ENCODE measurements at regions not wholly inside any gene's neighbourhood (a gene's known extent, or its start where the extent isn't known, plus 50 kb on each side); places are given as distances from the start of the nearest gene placed in this dataset.

DNA sequence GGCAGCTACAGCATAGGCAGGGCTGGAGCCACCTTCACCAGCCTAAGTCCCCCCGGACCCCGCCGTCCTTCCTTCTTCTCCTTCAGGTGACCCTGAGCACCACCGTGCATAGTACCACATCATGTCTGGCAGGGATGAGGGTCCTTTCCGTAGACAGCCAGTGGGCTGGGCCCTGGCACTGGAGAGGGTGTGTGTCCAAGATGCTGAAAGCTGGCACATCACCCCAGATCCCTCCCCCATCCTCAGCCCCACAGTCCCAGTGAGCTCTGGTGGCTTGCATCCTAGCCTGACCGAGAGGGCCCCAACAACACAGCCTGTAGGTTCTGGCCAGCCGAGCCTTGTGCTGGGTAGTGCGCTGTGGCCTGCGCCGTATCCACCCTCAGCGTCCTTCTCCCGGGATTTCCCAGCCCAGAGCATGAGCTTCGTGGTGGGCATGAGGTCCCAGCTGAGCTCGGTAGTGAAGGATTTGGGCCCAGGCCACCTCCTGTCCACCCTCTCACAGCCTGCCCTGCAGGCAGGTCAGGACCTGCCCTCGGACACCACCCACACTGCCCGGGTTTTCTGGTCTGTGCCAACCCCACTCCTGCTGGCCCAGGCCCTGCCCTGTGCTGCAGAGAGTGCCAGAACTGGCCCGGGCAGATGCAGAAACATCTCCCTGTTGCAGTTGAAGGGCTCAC lies 1124.3 kb downstream of the BRD1 start:
- Histone ChIP-seq H3K79me2 (ENCODE audit: low read length) (no peaks in the 10 kb centered on the region), H3K4me1 (ENCODE audit: low read length) (peaks cover 8% of the 10 kb centered on the region; the same call in 1 of the 2 replicates), H4K20me1 (ENCODE audit: insufficient read depth, low read depth, low read length) (no peaks in the 10 kb centered on the region), H3K9me2 (replicated peaks; ENCODE audit: insufficient read depth, low read length) (no peaks in the 10 kb centered on the region), H3K27me3 (ENCODE audit: low read length) (no peaks in the 10 kb centered on the region), H3K27ac (ENCODE audit: low read length) (no peak overlapping the region), H3K9ac (ENCODE audit: low read length) (no peak overlapping the region), H3K4me3 (ENCODE audit: low read length) (no peak overlapping the region), H2AFZ (ENCODE audit: low read length) (no peak overlapping the region), H3K9me3 (ENCODE audit: low read length) (no peaks in the 10 kb centered on the region), H3K36me3 (ENCODE audit: insufficient read depth, low read length) (no peaks in the 10 kb centered on the region), H3K4me2 (ENCODE audit: low read depth, low read length, poor library complexity, severe bottlenecking) (no peak overlapping the region)
- DNase-seq, result no peak

DNA sequence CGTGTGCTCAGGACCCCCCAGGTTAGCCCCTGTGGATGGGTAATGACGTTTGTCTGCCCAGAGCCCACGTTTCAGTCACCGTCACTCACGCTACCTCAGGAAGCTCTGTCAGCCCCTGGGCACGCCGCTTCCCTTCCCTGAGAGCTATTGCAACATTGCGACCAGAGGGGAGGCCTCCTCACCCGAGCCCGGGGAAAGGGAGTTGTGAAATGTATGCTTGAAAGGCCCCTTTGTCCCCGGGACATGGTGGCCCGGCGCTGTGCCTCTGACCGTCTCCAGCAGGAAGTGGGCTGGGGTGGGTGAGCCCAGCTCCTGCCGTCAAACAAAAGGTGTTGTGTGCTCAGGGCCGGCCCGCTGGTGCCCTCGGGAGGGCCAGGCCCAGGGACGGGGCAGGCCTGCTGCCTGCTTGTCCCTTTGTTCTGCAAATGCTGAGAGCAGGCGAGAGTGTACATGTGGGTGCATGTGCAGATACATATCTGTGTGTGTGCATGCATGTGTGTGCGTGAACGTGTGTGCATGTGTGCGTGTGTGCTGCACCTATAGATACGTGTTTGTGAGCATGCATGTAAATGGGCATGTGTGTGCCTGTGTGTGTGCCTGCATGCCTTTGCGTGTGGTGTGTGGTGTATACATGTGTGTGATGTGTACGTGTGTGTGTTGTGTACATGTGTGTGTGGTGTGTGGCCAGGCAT lies 1125.0 kb downstream of the BRD1 start:
- H3K9me3 ChIP-seq (ENCODE audit: low read length), result no peaks in the 10 kb centered on the region
- H3K9me2 ChIP-seq (replicated peaks; ENCODE audit: insufficient read depth, low read length), result no peaks in the 10 kb centered on the region
- H3K4me3 ChIP-seq (ENCODE audit: low read length), result no peak overlapping the region
- H3K79me2 ChIP-seq (ENCODE audit: low read length), result no peaks in the 10 kb centered on the region
- no peak overlapping the region for H2AFZ ChIP-seq (ENCODE audit: low read length)
- peaks cover 8% of the 10 kb centered on the region; the same call in 1 of the 2 replicates for H3K4me1 ChIP-seq (ENCODE audit: low read length)
- no peak for DNase-seq
- H3K9ac ChIP-seq (ENCODE audit: low read length), result no peak overlapping the region
- H3K4me2 ChIP-seq (ENCODE audit: low read depth, low read length, poor library complexity, severe bottlenecking), result no peak overlapping the region
- no peaks in the 10 kb centered on the region for H3K27me3 ChIP-seq (ENCODE audit: low read length)
- no peak overlapping the region for H3K27ac ChIP-seq (ENCODE audit: low read length)
- H4K20me1 ChIP-seq (ENCODE audit: insufficient read depth, low read depth, low read length), result no peaks in the 10 kb centered on the region
- no peaks in the 10 kb centered on the region for H3K36me3 ChIP-seq (ENCODE audit: insufficient read depth, low read length)

DNA sequence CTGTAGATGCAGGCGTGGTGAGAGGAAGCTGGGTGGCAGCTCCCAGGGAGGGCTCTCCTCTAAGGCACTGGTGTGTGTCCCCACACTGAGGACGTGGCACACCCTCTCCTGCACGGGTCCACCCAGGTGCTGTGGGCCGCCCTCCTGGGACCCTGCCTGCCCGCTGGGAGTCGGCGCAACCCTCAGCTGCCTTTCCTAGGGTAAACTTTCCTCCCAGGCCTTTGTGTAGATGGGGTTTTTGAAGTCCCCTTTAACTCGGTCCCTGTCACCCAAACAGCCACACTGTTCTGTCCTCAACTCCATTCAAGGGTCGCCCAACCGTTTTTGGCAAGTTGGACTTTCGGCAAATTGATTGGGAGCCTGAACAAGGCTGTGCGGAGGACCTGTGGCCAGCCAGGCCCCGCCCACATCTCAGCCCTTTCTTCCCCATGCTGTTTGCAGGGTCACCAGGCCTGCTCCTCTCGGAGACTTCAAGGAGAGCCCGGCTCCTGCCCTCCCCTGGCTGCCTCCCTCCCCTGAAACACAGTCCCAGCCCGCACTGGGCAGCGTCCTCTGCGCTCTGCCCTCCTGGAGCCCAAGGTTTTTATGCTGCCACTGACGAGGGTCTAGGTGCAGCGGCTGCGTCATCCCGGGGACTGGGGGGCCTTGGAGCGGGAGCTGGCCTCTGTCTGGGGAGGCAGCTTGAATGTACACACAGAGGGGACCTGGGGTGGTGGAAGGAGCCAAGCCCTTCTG lies 1126.2 kb downstream of the BRD1 start:
- Histone ChIP-seq H3K9ac (ENCODE audit: low read length) (no peak overlapping the region), H3K27me3 (ENCODE audit: low read length) (no peaks in the 10 kb centered on the region)

DNA sequence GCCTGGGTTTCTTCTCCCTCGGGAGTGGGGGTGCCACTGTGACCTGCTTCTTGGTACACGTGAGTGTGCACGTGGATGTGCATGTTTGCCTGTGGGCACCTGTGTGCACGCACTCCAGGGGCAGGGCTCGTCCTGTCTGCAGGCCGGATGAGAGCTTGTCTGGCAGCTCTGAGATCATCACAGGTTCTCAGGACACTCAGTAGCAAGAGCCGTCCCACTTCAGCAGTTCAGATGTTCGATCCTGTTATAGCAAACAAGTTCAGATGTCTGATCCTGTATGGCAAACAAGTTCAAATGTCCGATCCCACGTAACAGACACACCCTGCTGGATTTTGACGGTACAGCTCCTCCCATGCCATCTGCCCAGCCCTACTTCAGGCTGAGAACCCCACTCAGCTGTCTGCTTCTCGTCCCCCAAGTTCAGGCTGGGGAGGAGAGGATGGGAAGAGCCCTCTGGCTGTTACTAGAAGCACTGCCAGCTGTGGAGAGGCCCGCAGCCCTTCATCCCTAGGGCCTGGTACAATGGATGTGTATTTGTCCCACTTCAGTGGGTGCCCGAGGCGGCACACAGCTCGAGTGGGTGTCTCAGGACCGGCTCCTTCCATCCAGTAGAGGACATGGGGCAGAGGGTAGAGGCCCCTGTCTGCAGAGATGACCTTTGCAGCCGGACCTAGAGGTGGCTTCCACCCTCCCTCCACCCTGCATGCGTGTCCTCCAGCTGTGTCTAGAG lies 1126.9 kb downstream of the BRD1 start:
- peaks cover 8% of the 10 kb centered on the region; the same call in 1 of the 2 replicates for H3K4me1 ChIP-seq (ENCODE audit: low read length)
- no peak for DNase-seq
- H3K4me2 ChIP-seq (ENCODE audit: low read depth, low read length, poor library complexity, severe bottlenecking), result no peak overlapping the region
- H3K27me3 ChIP-seq (ENCODE audit: low read length), result no peaks in the 10 kb centered on the region
- no peaks in the 10 kb centered on the region for H3K36me3 ChIP-seq (ENCODE audit: insufficient read depth, low read length)
- H3K4me3 ChIP-seq (ENCODE audit: low read length), result no peak overlapping the region
- no peaks in the 10 kb centered on the region for H4K20me1 ChIP-seq (ENCODE audit: insufficient read depth, low read depth, low read length)
- H3K27ac ChIP-seq (ENCODE audit: low read length), result no peak overlapping the region
- no peak overlapping the region for H3K9ac ChIP-seq (ENCODE audit: low read length)
- no peak overlapping the region for H2AFZ ChIP-seq (ENCODE audit: low read length)
- H3K9me2 ChIP-seq (replicated peaks; ENCODE audit: insufficient read depth, low read length), result no peaks in the 10 kb centered on the region
- no peaks in the 10 kb centered on the region for H3K79me2 ChIP-seq (ENCODE audit: low read length)
- H3K9me3 ChIP-seq (ENCODE audit: low read length), result no peaks in the 10 kb centered on the region

More for the DNA sequence above, 1126.2 kb downstream of the BRD1 start:
- no peak overlapping the region for H3K4me2 ChIP-seq (ENCODE audit: low read depth, low read length, poor library complexity, severe bottlenecking)
- no peak overlapping the region for H2AFZ ChIP-seq (ENCODE audit: low read length)
- H3K27ac ChIP-seq (ENCODE audit: low read length), result no peak overlapping the region
- DNase-seq, result no peak
- no peaks in the 10 kb centered on the region for H3K9me3 ChIP-seq (ENCODE audit: low read length)
- no peaks in the 10 kb centered on the region for H3K9me2 ChIP-seq (replicated peaks; ENCODE audit: insufficient read depth, low read length)
- H3K4me1 ChIP-seq (ENCODE audit: low read length), result peaks cover 8% of the 10 kb centered on the region; the same call in 1 of the 2 replicates
- no peaks in the 10 kb centered on the region for H3K79me2 ChIP-seq (ENCODE audit: low read length)
- no peak overlapping the region for H3K4me3 ChIP-seq (ENCODE audit: low read length)
- no peaks in the 10 kb centered on the region for H3K36me3 ChIP-seq (ENCODE audit: insufficient read depth, low read length)
- no peaks in the 10 kb centered on the region for H4K20me1 ChIP-seq (ENCODE audit: insufficient read depth, low read depth, low read length)

DNA sequence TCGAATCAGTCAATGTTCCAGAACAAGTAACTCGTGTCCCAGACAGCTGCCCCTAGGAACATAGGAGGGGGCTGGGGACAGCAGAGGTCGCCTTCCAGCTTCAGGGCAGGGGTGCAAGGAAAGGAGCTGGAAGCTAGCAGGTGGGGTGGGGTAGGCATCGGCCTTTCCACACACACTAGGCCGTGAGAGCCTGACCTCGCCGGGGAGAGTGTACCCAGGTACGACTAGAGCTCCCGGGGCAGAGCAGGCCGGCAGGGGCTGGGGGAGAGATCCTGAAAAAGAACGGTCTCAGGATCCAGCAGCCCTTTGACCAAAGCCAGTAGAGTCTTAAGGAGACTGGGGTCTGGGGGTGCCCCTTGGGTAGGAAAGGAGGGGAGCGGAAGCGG lies 1127.5 kb downstream of the BRD1 start:
- H3K27ac ChIP-seq (ENCODE audit: low read length), result no peak overlapping the region
- no peak overlapping the region for H3K9ac ChIP-seq (ENCODE audit: low read length)
- no peaks in the 10 kb centered on the region for H3K79me2 ChIP-seq (ENCODE audit: low read length)
- H3K4me3 ChIP-seq (ENCODE audit: low read length), result no peak overlapping the region
- H3K9me2 ChIP-seq (replicated peaks; ENCODE audit: insufficient read depth, low read length), result no peaks in the 10 kb centered on the region
- no peaks in the 10 kb centered on the region for H3K36me3 ChIP-seq (ENCODE audit: insufficient read depth, low read length)
- no peak for DNase-seq
- no peaks in the 10 kb centered on the region for H3K9me3 ChIP-seq (ENCODE audit: low read length)
- H4K20me1 ChIP-seq (ENCODE audit: insufficient read depth, low read depth, low read length), result no peaks in the 10 kb centered on the region
- peaks cover 8% of the 10 kb centered on the region; the same call in 1 of the 2 replicates for H3K4me1 ChIP-seq (ENCODE audit: low read length)
- H3K27me3 ChIP-seq (ENCODE audit: low read length), result no peaks in the 10 kb centered on the region
- no peak overlapping the region for H3K4me2 ChIP-seq (ENCODE audit: low read depth, low read length, poor library complexity, severe bottlenecking)
- no peak overlapping the region for H2AFZ ChIP-seq (ENCODE audit: low read length)

DNA sequence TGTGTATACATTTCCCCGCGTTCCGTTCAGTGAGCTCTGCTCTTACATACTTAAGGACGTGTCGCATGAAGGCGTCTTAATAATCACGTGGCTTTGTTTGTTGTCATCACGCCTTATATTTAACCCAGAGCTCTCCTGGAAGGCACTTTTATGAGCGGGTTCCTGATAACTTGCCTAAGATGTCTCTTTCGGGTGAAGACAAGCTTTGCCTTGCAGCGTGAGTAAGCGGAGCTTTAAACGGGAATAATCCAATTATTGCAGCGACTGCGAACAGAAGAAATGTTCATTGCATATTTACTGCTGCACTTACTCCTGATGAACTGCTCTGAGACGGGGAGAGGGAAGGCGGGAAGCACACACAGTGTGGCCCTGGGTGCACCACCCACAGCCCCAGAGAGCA lies 1128.2 kb downstream of the BRD1 start:
- H3K36me3 ChIP-seq (ENCODE audit: insufficient read depth, low read length), result no peaks in the 10 kb centered on the region
- H3K79me2 ChIP-seq (ENCODE audit: low read length), result no peaks in the 10 kb centered on the region
- H3K27me3 ChIP-seq (ENCODE audit: low read length), result no peaks in the 10 kb centered on the region
- H3K9me3 ChIP-seq (ENCODE audit: low read length), result no peaks in the 10 kb centered on the region
- no peak overlapping the region for H3K4me2 ChIP-seq (ENCODE audit: low read depth, low read length, poor library complexity, severe bottlenecking)
- no peaks in the 10 kb centered on the region for H4K20me1 ChIP-seq (ENCODE audit: insufficient read depth, low read depth, low read length)
- no peaks in the 10 kb centered on the region for H3K9me2 ChIP-seq (replicated peaks; ENCODE audit: insufficient read depth, low read length)
- H3K9ac ChIP-seq (ENCODE audit: low read length), result no peak overlapping the region
- H3K4me3 ChIP-seq (ENCODE audit: low read length), result no peak overlapping the region
- H2AFZ ChIP-seq (ENCODE audit: low read length), result no peak overlapping the region
- H3K27ac ChIP-seq (ENCODE audit: low read length), result no peak overlapping the region
- no peak for DNase-seq
- H3K4me1 ChIP-seq (ENCODE audit: low read length), result peaks cover 8% of the 10 kb centered on the region; the same call in 1 of the 2 replicates

DNA sequence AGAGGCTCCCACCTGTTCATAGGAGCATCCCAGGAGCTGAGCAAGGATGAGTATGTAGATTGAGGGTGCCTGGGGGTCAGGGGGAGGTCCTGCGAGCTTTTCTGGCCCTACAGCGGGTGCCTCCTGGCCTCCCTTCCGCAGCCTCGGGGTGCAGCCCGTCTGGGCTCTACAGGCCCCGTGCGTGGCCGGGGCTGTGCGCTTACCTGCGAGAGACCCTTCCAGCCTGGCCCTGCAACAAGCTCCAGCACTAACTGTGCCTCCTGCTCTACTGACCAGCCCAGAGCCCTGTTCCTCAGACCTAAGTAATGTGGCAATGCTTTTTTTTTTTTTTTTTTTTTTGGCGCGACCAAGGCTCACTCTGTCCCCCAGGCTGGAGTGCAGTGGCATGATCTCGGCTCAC lies 1129.1 kb downstream of the BRD1 start:
- H3K4me2 ChIP-seq (ENCODE audit: low read depth, low read length, poor library complexity, severe bottlenecking), result no peak overlapping the region
- DNase-seq, result no peak
- H3K9me3 ChIP-seq (ENCODE audit: low read length), result no peaks in the 10 kb centered on the region
- H2AFZ ChIP-seq (ENCODE audit: low read length), result no peak overlapping the region
- no peak overlapping the region for H3K9ac ChIP-seq (ENCODE audit: low read length)
- no peaks in the 10 kb centered on the region for H3K27me3 ChIP-seq (ENCODE audit: low read length)
- H3K27ac ChIP-seq (ENCODE audit: low read length), result no peak overlapping the region
- H3K36me3 ChIP-seq (ENCODE audit: insufficient read depth, low read length), result no peaks in the 10 kb centered on the region
- H3K4me1 ChIP-seq (ENCODE audit: low read length), result peaks cover 8% of the 10 kb centered on the region; the same call in 1 of the 2 replicates
- no peaks in the 10 kb centered on the region for H4K20me1 ChIP-seq (ENCODE audit: insufficient read depth, low read depth, low read length)
- no peaks in the 10 kb centered on the region for H3K9me2 ChIP-seq (replicated peaks; ENCODE audit: insufficient read depth, low read length)
- no peak overlapping the region for H3K4me3 ChIP-seq (ENCODE audit: low read length)
- no peaks in the 10 kb centered on the region for H3K79me2 ChIP-seq (ENCODE audit: low read length)

Measured in Karpas-422 (cell line).